ENCODE measurements at regions not wholly inside any gene's neighbourhood (a gene's known extent, or its start where the extent isn't known, plus 50 kb on each side); places are given as distances from the start of the nearest gene placed in this dataset.

- Histone ChIP-seq H3K36me3 (no peaks in the 10 kb centered on the region), H3K4me3 (no peak overlapping the region), H3K9me3 (no peaks in the 10 kb centered on the region), H3K27ac (no peak overlapping the region), H3K27me3 (no peaks in the 10 kb centered on the region), H3K4me1 (no peaks in the 10 kb centered on the region)
- intact Hi-C loops (cut with DNase I; ENCODE audit: low total_unique reads) = no loop called here
- no peak for TF ChIP-seq POLR2A (IDR thresholded peaks at IDR 0.05)
- no peak for TF ChIP-seq CTCF (IDR thresholded peaks at IDR 0.05)
- no peak for DNase-seq
Measured at GRCh38 chr20:6877633-6878032, 110.1 kb downstream of the BMP2 start.

GRCh38 chr20:6882561-6883291, 115.2 kb downstream of the BMP2 start:
- Histone ChIP-seq H3K27me3 (no peaks in the 10 kb centered on the region), H3K9me3 (no peaks in the 10 kb centered on the region), H3K4me1 (no peaks in the 10 kb centered on the region), H3K36me3 (no peaks in the 10 kb centered on the region), H3K27ac (no peak overlapping the region), H3K4me3 (no peak overlapping the region)
- TF ChIP-seq CTCF (IDR thresholded peaks at IDR 0.05) (no peak), POLR2A (IDR thresholded peaks at IDR 0.05) (no peak)
- intact Hi-C loops (cut with DNase I; ENCODE audit: low total_unique reads) = no loop called here
- DNase-seq = no peak

- no peak for DNase-seq
- H3K27ac ChIP-seq = no peak overlapping the region
- intact Hi-C loops (cut with DNase I; ENCODE audit: low total_unique reads) = no loop called here
- H3K36me3 ChIP-seq = no peaks in the 10 kb centered on the region
- TF ChIP-seq CTCF (IDR thresholded peaks at IDR 0.05) = no peak
- TF ChIP-seq POLR2A (IDR thresholded peaks at IDR 0.05) = no peak
- H3K4me1 ChIP-seq = no peaks in the 10 kb centered on the region
- no peaks in the 10 kb centered on the region for H3K9me3 ChIP-seq
- H3K4me3 ChIP-seq = no peak overlapping the region
- no peaks in the 10 kb centered on the region for H3K27me3 ChIP-seq
Measured at GRCh38 chr20:6884114-6884513, 116.6 kb downstream of the BMP2 start.

GRCh38 chr20:6886065-6886729, 118.7 kb downstream of the BMP2 start:
- no peak for TF ChIP-seq POLR2A (IDR thresholded peaks at IDR 0.05)
- no peak for TF ChIP-seq CTCF (IDR thresholded peaks at IDR 0.05)
- Histone ChIP-seq H3K27ac (no peak overlapping the region), H3K36me3 (no peaks in the 10 kb centered on the region), H3K27me3 (no peaks in the 10 kb centered on the region), H3K4me1 (no peaks in the 10 kb centered on the region), H3K9me3 (no peaks in the 10 kb centered on the region), H3K4me3 (no peak overlapping the region)
- no peak for DNase-seq
- intact Hi-C loops (cut with DNase I; ENCODE audit: low total_unique reads) = no loop called here

- TF ChIP-seq POLR2A (IDR thresholded peaks at IDR 0.05) (no peak), CTCF (IDR thresholded peaks at IDR 0.05) (no peak)
- no peaks in the 10 kb centered on the region for H3K36me3 ChIP-seq
- H3K27me3 ChIP-seq = no peaks in the 10 kb centered on the region
- no peaks in the 10 kb centered on the region for H3K9me3 ChIP-seq
- intact Hi-C loops (cut with DNase I; ENCODE audit: low total_unique reads) = no loop called here
- H3K4me3 ChIP-seq = no peak overlapping the region
- no peak for DNase-seq
- H3K4me1 ChIP-seq = no peaks in the 10 kb centered on the region
- no peak overlapping the region for H3K27ac ChIP-seq
Measured at GRCh38 chr20:6887966-6888365, 120.5 kb downstream of the BMP2 start.

Data from uterus (tissue), 3 donors.